ENCODE measurements at regions not wholly inside any gene's neighbourhood (a gene's known extent, or its start where the extent isn't known, plus 50 kb on each side); places are given as distances from the start of the nearest gene placed in this dataset.
A peak's percentile ranks its signal among the peaks of the same experiment; 100 is the strongest.

GRCh38 chr5:56668996-56669395, 146.4 kb upstream of the MAP3K1 start:
- Histone ChIP-seq H3K4me3 (replicated peaks in 1 of 3; ENCODE audit: insufficient read depth in 1 of 3, low read depth in 2 of 3, low read length in 3 of 3) (no peak overlapping the region; a peak in 1 of 6 replicates), H3K27ac (ENCODE audit: extremely low read length, insufficient read depth, low read length) (no peak overlapping the region), H3K27me3 (ENCODE audit: control insufficient read depth in 1 of 2, insufficient read depth in 2 of 2, low read length in 2 of 2) (no peaks in the 10 kb centered on the region), H3K9me3 (ENCODE audit: low read length) (no peaks in the 10 kb centered on the region), H3K4me1 (ENCODE audit: insufficient read depth, low read length) (peaks cover 26% of the 10 kb centered on the region), H3K36me3 (replicated peaks in 1 of 2; ENCODE audit: control insufficient read depth in 1 of 2, insufficient read depth in 2 of 2, low read length in 2 of 2) (no peaks in the 10 kb centered on the region), H3K9ac (ENCODE audit: insufficient read depth, low read depth, low read length) (no peak overlapping the region), H3K79me2 (ENCODE audit: insufficient read depth, low read length) (no peaks in the 10 kb centered on the region), H4K20me1 (ENCODE audit: insufficient read depth, low read length) (no peaks in the 10 kb centered on the region), H3K4me2 (ENCODE audit: low read depth, low read length) (peak overlapping the region; percentile 72; the same call in 1 of the 2 replicates), H2AFZ (ENCODE audit: low read length) (no peak overlapping the region)
- ChIA-PET CTCF (ENCODE audit: low intra/inter-chr PET ratio, low total read pairs) (no interaction called here), POLR2A (interaction anchor here (0.9 kb wide), 1 partner anchor 32 kb away, joined by 3 read pairs; no protein-coding TSS in a partner anchor)
- DNase-seq (ENCODE audit: low spot score), result peak; percentile 58
- FAIRE-seq, result peak; percentile 74
- WGBS (ENCODE audit: low lambda C conversion rate), result 16% methylated on average over 3 of the region's 5 CpGs
- in situ Hi-C loops (cut with HindIII; ENCODE audit: extremely low pct_ligation_motif_present, low pct_unique_long_range_greater_than_20kb), result no loop called here
- intact Hi-C loops (cut with micrococcal nuclease; ENCODE audit: unreplicated experiment), result no loop called here
- BruUV-seq (replicated peaks), result no TSS peak
- ATAC-seq, result peak; percentile 73
- TF ChIP-seq AHDC1 (CRISPR knock-in tag; IDR thresholded peaks at IDR 0.05; ENCODE audit: borderline replicate concordance) (no peak), SP140L (CRISPR knock-in tag; IDR thresholded peaks at IDR 0.05; ENCODE audit: borderline replicate concordance) (no peak), ZNF446 (CRISPR knock-in tag; IDR thresholded peaks at IDR 0.05) (no peak), ZNF782 (CRISPR knock-in tag; IDR thresholded peaks at IDR 0.05; ENCODE audit: borderline replicate concordance) (no peak), HNRNPL (IDR thresholded peaks at IDR 0.05; ENCODE audit: low read depth, low read length) (no peak), ZBED4 (CRISPR knock-in tag; IDR thresholded peaks at IDR 0.05; ENCODE audit: borderline replicate concordance) (no peak), ZNF432 (CRISPR knock-in tag; IDR thresholded peaks at IDR 0.05; ENCODE audit: borderline replicate concordance) (no peak), ZNF790 (CRISPR knock-in tag; IDR thresholded peaks at IDR 0.05; ENCODE audit: borderline replicate concordance) (no peak), ZBTB1 (CRISPR knock-in tag; IDR thresholded peaks at IDR 0.05; ENCODE audit: borderline replicate concordance) (no peak), RARG (CRISPR knock-in tag; IDR thresholded peaks at IDR 0.05; ENCODE audit: low read depth) (no peak), GTF3A (CRISPR knock-in tag; conservative IDR thresholded peaks at IDR 0.05) (no peak), ZNF207 (IDR thresholded peaks at IDR 0.05; ENCODE audit: borderline replicate concordance) (no peak)

Data from HepG2 (cell line).